ENCODE measurements at regions not wholly inside any gene's neighbourhood (a gene's known extent, or its start where the extent isn't known, plus 50 kb on each side); places are given as distances from the start of the nearest gene placed in this dataset.

DNA sequence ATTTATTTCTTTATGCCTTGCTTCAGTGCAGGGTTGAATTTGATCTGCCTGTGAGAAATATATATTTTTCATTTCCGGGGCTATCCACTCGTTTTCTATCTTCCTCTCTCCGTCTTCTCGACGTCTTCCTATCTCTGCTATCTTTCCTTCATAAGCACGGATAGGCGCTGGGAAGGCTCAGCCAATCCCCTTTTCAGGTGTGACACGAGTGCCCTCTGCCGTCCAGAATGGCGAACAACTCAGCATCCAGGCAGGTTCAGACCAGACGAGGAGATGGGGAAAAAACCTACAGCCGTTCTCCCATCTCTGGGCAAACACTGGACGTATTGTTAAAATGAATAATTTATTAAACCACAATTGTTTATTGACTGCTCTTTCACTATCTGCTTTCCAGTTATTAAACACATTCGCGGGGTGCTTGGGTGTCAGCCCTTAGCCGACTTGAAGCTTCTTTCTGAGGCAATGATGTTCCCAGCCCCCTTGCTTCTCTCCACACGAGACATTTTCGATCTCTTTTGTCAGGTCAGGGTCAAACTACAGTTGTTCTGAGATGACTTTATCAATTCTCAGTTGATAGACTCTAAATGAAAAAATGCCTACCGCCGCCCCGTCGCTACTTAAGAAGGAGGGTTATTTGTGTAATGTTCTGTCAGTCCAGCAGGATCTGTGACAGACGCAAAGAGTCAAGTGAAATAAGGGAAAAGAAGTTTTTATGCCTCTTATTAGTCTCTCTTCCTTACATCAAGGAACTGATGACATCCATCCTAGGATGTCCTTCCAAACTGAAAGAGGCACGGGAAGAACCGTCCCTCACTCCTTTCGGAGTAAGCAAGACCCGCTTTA, 96.3 kb upstream of the NOCT start:
- DNase-seq, result no peak

DNA sequence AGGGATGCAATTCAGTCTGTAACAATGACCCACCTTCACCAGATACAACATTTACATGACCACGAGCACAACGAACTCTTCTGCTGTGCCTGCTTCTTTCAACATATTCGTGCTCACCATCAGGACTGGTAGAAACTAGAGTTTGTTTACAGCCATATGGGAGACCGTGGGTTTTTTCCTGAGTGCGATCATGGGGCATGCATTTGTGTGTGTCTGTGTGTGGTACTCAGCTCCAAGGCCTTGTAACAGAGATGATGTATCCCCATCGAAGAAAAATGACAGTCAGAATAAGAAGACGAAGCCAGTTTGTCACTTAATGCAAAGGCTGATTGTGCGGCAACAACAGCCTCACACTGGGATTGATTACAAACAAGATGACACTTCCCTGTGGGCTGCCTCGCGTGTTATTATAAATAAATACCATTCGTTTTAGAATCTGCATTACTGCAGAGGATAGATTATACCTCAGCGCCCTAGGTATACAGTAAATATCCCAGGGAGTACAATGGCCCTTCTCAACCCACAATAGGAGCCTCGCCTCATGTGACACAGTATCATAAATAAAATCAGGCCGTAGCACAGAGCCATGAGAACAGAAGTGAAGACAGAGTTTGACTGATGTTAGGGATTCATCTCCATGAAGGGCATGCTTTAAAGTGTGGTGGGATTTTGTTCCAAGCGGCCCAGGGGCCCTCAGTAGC, 97.3 kb upstream of the NOCT start:
- DNase-seq, result no peak

GRCh38 chr4:138916763-138917162, 98.8 kb upstream of the NOCT start:
- no peak for DNase-seq

GRCh38 chr4:138915756-138916155, 99.8 kb upstream of the NOCT start:
- no peak for DNase-seq

GRCh38 chr4:138912704-138913340, 102.8 kb upstream of the NOCT start:
- no peak for DNase-seq

- DNase-seq, result no peak
Observed at GRCh38 chr4:138911909-138912703, 103.5 kb upstream of the NOCT start.

GRCh38 chr4:138910914-138911336, 104.7 kb upstream of the NOCT start:
- no peak for DNase-seq

DNA sequence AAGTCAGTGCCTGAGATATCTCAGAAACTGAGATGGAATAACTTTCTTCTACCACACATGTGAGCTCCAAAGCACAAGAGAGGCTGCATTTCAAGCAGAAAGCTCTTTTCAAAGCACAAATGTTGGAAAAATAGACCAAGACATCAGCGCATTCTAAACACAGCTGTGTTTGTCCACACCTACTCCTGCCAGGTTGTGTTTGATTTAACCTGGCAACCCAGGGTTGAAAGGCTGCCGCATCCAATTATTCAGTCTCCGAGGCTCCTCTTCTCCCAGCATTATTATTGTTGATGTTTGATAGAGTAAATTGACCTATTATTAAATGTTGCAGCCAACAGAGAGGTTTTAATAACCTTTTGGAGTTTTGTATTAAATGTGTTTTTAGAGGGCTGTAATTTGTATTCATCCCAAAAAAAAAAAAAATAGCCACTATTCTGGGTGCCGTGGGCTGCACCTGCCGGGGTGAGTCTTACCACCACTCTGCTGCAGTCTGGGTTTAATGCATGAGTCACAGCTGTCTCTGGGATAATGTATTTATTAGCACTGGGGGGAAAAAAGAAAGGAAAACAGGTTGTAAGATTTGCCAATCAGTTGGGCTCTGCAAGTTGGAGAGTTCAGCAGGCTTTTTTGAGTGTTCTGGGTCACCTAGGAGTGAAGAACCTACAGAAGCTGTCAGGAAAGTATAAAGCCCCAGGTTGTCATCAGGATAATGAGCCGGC, 105.2 kb upstream of the NOCT start:
- no peak for DNase-seq

GRCh38 chr4:138909587-138909986, 106.0 kb upstream of the NOCT start:
- no peak for DNase-seq

DNA sequence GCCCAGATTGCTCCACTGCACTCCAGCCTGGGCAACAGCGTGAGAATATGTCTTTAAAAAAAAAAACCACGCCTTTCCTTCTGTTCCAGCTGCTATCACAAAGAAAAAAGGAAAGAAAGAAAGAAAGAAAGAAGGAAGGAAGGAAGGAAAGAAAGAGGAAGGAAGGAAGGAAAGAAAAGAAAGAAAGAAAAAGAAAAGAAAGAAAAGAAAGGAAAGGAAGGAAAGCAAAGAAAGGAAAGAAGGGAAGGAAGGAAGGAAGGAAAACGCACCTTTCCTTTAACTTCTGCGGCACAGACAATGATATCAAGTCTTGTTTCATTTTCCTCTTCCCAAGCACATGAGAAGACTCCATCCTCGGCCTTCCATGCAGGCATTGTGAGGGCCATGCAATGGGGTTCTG, 107.4 kb upstream of the NOCT start:
- DNase-seq, result no peak

- DNase-seq, result no peak
Observed at GRCh38 chr4:138907174-138907573, 108.4 kb upstream of the NOCT start.

DNA sequence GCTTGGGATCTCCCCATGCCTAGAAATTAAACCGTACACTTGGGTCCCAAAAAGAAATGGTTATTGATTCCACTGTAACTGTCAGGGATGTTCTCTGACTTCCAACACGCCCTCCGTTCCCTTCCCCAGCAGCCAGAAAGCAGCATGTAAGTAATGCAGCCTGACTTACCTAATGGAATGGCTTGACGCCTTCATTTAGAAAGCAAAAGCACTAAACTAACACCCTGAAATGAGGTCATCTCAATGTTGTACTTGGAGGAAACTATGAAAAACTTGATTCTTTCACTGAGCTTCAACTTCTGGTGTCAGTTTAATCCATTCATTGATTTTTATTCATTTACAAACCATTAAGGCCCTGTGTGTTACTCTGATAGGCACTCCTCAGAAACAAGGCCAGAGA, 110.8 kb upstream of the NOCT start:
- no peak for DNase-seq

- no peak for DNase-seq
Observed at GRCh38 chr4:138903185-138903584, 112.4 kb upstream of the NOCT start.

GRCh38 chr4:138902705-138903104, 112.9 kb upstream of the NOCT start:
- DNase-seq, result no peak

GRCh38 chr4:138901177-138901576, 114.4 kb upstream of the NOCT start:
- no peak for DNase-seq

DNA sequence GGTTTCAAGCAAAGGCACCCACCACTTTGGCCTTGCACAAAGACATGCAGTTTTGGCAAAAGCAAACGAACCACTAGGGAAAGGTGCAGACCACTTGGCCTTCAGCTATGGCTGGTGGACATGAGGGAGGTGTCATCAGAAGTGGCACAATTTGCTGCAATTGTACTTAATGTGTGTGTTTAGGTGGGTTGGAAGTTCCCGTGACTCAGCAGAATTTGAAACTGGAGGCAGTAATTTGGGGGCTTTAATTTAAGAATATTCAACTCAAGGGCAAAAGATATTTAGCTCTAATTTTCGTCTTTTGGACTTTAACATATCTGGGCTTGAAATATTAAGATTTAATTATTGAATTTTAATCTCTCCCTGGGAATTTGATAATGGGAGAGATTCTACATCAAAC, 115.6 kb upstream of the NOCT start:
- no peak for DNase-seq

DNA sequence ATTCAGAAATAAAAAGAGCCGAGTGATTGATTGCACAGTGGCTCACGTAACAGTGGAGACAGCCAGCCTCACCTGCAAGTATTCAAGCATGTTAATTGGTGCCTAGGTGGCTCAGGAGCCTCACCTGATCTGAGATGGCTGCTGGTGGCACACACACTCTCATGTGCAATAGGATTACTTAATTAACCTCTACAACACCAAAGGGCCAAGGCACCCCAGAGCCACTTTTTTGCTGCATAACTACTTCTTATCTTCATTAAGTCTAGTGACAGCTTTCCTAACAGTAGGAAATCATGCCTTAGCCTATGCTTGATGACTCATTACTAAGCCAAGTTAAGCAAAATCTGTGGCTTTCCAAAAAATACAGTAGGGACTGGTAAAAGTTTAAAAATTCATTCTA, 117.3 kb upstream of the NOCT start:
- DNase-seq, result no peak

DNA sequence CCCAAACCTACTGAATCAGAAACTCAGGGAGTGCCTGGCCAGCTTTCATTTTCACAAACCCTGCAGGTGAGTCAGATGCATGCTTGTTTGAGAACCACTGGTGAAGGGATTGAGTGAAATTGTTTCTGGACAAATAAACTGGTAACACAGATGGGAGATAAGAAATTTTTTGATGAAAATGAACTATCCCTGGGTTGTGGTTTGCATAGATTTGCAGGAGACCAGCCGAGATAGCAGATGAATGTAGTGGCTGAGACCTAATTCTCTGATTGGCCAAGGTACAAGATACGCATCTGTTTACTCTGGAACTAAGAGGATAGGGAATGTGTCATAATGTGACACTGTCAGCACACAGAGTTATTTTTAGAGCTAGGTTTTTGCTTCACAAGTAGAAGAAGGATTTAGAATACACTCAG, 117.8 kb upstream of the NOCT start:
- DNase-seq, result no peak

GRCh38 chr4:138894709-138895108, 120.9 kb upstream of the NOCT start:
- no peak for DNase-seq

GRCh38 chr4:138894011-138894410, 121.6 kb upstream of the NOCT start:
- DNase-seq, result no peak

DNA sequence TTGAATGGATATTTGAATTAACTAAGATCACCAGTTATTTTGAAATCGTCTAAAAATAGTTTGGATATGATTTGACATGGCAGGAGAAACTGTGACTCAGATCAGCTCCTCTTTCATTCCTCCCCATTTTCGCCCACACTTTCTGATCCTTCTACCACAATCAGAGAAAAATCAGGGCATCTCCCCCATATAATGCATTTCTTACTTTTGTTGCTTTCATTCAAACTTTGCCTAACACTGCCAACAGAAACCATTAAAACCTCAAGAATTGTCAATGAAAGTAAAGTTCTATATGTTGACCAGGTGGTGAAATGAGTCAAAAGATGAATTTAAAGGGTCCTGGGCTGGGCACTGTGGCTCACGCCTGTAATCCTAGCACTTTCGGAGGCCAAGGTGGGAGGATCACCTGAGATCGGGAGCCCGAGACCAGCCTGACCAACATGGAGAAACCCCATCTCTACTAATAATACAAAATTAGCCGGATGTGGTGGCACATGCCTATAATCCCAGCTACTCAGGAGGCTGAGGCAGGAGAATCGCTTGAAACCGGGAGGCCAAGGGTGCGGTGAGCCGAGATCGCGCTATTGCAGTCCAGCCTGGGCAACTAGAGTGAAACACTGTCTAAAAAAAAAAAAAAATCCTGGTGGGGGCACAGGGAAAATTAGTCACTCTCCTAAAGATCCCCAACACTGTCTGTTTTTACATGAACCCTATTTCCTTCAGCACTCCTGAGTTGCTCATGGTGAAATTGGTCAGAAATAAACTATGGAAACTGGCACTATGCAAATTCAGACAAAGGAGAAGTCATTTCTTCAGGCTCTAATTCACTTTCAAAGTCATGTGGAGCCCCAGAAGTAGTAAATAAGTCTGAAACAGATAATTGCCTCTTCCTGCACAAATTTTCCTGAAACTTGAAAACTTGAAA, 122.8 kb upstream of the NOCT start:
- DNase-seq, result no peak

Data from effector CD8-positive, alpha-beta T cell (primary cell).